ENCODE measurements at regions not wholly inside any gene's neighbourhood (a gene's known extent, or its start where the extent isn't known, plus 50 kb on each side); places are given as distances from the start of the nearest gene placed in this dataset.
"Not testable (repeated sequence)": the region's sequence is repeated elsewhere in the genome, so short reads cannot be mapped to it uniquely, and the experiment has no call there.

DNA sequence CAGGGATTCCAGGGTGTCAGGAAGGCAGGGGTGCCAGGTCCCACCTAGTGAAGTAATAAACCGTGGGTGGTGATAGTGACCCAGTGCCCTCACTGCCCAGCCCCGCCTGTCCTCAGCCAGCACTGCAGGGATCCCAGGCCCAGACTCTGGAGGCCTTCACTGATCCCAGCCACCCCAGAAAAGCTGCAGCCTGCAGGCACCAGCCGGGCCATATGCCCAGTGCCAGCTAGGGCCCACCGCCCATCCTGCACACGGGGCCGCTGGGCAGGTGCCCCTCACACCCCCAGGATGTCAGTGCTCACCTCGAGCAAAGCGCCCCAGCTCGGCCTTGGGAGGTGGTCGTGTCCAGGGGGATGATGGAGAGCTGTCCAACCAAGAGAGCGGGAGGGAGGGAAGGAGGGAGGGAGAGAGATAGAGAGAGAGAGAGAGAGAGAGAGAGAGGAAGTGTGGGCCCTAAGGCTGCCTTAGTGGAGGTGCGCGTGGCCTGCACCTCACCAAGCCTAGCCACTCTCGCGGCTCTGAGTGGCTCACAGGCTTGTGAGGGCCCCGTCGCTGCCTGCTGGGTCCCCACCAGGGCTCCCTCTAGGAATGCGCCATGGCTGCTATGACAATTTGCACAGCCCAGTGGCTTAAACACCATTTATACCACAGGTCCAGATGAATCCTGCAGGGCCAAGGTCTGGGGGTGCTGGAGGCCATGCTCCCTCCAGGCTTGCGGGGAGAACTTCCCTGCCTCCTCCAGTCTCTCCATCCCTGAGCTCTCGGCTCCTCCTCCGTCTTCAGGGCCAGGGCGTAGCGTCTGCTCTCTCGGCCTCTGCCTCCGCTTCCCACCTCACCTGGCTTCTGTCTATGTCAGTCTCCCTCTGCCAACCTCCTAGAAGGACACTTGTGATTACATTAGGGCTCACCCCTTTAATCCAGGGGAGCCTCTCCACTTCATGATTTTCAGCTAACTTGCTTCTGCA lies 401.0 kb downstream of the TMEM121 start:
- DNase-seq = no peak

DNA sequence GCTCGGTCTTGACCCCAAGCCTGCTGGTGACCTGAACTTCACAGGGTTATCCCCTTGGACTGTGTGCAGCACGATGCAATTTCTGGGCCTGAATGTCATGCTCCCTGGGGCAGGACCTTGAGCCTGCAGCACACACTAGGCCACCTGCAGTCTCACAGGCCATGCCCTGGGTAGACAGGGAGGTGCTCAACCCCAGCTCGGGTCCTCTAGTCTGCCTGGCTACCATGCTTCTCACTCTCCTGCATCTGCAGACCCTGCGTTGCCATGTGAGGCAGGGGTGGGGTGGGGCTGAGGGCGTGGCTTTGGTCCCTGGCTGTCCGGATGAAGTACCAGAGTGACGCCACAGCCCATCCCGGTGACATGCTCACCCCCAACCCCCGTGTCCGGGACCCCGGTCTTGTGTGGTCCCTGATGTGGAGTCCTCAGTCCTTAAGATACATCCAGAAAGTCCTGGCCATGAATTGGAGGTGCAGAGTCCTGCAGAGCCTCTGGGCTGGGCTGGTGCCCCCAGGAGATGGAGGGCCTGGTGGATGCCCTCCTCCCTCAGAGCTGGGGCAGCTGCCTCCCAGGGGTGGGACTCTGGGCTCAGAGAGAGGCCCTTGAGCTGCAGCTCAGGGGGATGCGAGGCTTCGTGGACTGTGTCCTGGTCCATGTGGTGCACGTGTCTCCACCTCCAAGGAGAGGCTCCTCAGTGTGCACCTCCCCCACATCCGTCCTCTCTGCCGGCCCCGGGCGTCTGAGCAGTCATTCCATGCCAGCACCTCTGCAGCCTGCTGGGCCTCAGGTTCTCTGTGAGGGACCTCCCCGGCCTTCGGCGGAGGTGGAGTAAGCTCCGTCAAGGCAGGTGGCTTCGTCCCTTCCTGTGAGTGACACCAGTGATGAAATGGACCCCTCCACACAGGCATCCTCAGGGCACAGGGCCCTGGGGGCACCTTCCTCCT lies 402.1 kb downstream of the TMEM121 start:
- DNase-seq = not testable (repeated sequence)

DNA sequence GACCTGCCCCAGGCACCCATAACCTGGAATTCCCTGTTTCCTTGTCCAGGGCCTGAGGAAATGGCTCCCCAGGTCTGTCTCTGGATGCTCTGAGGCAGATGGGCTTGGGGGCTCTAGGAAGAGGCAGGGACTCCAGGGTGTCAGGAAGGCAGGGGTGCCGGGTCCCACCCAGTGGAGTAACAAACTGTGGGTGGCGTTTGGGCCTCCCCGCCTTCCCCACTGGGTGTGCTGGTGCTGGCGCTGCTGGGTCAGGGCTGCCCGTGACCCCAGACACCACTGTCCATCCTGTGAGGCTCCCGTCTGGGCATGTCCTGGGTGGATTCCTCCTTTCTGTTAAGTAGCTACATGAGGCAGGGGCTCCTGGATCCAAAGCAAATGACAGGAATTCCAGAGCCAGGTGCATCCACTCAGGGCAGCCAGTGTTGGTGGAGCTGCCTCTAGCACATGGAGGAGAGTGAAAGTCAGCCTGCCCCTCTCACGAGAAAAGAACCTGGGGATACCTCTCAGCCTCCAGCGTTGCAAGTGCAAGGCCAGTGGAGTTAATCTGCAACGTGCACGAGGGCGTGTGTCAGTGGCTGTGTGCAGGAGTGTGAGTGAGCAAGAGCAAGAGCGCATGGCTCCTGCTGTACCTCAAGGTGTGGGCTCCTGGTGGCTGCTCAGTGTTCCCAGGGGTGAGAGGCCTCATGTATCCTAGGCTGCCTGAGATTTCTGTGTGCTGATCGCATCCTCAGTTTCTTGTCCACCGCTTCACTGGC lies 403.1 kb downstream of the TMEM121 start:
- DNase-seq = no peak

DNA sequence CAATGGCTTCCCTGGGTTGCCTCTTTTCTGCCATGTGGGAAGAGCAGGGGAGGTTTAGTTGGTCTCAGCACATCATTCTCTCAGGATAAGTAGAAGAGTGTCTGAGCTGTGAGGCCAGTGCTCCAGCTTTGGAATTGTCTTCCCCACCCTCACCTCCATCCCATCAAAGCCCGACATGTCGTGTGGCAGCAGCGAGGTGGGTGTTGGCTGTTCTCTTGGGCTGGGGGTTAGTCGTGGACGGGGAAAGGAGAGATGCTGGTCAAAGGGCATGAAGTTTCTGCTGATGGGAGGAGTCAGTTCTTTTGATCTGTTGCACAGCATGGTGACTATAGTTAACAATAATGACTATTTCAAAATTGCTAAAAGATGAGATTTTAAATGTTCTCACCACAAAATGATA lies 404.2 kb downstream of the TMEM121 start:
- no peak for DNase-seq

DNA sequence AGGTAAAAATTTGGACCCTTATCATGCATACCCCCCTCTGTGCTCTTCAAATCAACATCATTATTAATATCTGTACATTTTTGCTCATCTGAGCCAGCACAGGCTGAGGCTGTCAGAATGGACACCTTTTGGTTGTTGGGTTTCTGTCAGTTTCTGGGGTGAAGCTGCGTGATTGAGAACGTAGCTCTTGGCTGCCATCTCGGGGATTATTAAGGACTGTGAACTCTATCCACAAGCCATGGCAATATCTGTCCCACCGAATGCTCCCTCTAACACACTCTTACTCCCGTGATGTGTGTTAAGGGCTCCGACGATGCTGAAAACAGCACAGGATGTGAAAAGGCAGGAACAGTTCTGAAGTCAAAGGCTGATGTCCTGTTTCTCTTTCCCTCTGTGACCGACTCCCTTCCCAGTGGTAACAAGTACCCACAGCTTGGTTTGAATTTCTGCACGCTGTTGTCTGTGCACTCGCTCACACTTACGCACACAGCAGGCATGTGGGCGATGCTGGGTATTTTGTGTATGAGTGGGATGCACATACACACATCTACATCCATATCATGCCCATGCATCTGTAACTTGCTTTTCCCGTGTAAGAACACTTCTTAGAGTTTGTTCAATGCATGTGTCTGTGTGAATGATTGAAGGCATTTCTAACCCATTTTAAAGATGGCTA lies 405.6 kb downstream of the TMEM121 start:
- DNase-seq = no peak

DNA sequence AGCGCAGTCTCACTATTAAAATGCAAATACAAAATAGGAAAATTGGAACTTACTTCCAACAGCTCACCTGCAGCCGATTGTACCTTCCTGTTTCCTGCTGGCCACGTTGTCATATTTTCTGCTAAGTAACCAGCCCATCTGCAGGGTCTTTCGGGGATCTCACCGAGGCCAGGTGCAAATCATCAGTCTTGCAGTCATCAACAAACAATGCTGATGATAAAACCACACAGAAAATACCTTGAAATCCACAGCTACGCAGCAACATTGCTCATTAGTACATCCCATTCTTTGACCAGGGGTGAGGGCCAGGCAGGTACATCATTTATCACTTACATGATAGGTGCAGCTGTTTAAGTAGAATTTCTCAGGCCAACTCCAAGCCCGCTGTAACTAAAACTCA lies 406.9 kb downstream of the TMEM121 start:
- DNase-seq = no peak

DNA sequence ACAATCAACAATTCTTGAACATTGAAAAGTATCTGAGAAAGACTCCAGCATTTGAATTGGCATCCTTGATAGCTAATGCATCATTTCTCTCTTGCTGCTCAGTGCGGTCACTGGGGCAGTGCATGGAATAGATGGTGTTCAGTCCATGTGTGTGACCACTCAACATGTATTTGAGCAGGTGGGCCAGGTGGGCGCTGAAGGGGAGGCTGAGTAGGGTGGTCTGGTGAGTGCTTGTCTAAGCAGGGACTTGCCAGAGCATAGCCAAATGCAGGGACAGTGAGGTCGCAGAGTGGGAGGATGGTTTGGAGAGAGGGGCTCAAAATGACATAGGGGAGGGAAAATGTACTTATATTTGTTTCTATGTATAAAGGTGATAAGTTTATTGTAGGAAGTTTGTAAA lies 409.0 kb downstream of the TMEM121 start:
- DNase-seq = no peak

DNA sequence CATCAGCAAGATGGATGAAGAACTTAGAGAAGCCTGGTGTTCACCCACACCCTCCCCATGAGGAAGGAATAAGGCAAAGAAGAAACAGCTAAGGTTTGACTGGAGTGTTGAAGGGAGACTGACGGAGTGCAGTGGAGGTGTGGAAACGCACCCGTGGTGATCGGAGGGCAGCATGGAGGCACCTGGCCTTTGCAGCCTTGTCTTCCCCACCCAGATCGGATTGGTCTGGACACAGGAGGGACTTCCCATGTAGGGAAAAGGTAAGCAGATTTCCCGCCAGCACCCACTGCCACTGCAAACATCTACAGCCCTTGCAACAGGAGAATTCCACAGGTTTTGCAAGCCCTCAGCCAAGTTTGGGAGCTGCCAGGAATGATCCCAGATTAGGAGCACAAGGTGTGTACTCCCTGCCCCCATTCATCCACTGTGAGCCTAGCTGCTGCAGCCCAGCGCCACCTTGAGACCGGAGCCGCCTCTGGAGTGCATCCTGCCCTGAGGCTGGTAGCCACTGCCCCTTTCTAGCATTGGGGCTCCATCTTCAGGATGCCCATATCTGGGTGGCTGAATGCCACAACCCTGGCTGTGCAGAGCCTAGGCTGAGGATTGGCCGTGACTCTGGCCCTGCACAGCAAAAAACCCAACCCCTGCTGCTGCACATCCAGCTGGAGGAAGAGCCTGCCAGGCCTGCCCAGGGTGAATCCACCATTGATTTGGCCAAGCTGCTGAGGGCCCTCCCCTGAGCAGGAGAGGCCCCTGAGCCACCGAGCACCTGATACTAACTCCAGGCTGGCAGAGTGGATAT lies 411.1 kb downstream of the TMEM121 start:
- peak in 1 of 2 donors; percentile 4 for DNase-seq

DNA sequence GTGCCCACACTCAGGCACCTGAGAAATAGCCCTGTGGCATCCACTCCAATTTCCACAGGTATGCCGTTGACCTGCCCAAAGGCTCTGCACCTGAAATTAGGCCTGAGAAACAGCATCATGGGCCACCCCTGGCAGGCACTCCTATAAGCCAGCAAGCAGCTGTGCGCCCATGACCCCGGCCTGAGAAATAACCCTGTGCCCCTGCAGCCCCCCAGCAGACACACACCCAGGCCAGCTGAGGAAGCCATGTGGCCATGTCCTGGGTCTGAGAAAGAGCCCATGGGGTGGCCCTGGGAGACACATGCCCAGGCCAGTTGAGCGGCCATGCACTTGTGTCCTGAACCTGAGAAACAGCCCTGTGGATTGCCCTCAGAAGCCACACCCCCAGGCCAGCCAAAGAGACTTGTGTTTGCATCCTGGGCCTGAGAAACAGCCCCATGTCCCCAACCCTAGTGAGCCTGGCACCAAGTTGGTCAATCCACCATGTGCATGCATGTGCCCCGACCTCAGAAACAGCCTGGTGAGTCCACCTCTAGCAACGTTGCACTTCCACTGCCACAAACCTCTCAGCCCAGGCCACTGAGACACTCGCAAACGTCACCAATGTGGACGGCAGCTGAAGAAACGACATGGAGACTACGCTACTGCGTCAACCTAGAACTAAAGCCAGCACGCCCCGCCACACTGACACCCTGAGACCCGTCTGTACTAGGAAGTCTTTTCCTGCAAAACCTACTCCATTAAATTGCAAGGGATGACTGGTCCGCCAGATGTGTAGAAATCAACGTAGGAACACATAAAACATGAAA lies 411.9 kb downstream of the TMEM121 start:
- peak in 1 of 2 donors; percentile 9 for DNase-seq

DNA sequence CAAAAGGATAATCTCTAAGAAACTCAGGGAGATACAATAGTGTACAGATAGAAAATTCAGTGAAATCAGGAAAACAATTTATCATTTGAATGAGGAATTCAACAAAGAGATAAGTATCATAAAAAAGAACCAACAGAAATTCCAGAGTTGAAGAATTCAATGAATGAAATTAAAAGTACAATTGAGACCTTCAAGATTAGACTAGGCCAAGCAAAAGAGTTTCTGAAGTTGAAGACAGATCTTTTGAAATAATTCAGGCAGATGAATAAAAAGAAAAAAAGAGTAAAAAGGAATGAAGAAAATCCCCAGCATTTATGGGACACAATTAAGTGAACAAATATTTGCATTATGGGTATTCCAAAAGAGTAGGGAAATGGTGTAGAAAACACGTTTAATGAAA lies 412.6 kb downstream of the TMEM121 start:
- DNase-seq = no peak

DNA sequence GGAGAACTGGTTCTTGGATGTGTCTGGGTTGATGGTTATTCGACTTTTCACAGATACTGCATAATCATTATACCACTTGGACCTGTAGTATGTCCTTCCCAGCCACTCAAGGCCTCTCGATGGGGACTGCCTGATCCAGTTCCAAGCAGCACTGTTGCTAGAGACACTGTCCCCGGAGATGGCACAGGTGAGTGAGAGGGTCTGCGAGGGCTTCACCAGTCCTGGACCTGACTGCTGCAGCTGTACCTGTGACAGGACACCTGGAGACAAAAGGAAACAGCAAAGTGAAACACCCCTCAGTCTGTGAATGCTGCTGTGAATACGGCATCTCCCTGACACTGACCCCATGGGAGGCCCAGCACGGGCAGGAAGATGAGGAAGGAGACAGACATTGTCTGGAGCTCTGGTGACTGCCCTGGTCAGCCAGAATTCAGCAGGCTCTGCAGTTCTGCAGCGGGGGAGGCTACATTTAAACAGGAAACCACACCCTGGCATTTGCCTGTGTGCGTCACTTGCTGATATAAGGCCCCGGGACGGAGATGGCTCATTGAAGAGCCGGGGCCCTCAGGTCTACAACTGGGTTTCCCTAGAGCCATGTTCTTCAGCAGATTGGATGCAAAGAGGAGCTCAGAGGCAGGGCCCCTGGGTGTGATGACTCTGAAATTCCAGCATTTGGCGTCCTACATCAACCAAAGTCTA lies 413.6 kb downstream of the TMEM121 start:
- DNase-seq = peak in 1 of 2 donors; percentile 13

DNA sequence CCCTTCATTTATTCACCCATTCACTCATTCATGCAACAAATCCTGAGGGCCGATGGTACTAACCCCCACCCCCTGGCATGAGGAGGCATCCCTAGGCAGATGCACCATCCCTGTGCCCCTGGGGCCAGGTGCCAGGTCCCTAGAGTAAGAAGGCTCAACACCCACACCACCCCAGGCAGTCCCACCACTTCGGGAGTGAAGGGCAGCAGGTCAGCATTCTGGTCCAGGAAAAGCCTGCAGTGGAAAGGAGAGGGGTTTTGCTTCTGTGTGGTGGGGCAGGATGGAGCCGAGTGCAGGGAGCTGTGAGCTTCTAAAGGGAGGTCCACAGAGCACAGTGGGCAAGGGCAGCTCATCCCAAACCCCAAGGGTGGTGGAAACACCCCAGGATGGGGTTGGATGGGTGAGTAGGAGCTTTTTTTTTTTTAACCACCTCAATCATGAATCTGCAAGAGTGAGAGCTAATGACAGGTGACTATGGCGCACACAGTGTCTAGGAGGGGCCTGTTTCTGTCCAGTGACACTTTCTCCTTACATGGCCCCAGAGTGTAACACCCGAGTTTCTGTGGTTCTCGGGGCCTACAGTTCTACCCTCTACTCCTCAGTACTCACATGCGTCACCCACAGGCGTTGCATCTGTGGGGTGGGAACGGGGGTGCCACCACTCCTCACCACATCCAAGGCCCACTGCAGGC lies 414.3 kb downstream of the TMEM121 start:
- peak in 1 of 2 donors; percentile 13 for DNase-seq

DNA sequence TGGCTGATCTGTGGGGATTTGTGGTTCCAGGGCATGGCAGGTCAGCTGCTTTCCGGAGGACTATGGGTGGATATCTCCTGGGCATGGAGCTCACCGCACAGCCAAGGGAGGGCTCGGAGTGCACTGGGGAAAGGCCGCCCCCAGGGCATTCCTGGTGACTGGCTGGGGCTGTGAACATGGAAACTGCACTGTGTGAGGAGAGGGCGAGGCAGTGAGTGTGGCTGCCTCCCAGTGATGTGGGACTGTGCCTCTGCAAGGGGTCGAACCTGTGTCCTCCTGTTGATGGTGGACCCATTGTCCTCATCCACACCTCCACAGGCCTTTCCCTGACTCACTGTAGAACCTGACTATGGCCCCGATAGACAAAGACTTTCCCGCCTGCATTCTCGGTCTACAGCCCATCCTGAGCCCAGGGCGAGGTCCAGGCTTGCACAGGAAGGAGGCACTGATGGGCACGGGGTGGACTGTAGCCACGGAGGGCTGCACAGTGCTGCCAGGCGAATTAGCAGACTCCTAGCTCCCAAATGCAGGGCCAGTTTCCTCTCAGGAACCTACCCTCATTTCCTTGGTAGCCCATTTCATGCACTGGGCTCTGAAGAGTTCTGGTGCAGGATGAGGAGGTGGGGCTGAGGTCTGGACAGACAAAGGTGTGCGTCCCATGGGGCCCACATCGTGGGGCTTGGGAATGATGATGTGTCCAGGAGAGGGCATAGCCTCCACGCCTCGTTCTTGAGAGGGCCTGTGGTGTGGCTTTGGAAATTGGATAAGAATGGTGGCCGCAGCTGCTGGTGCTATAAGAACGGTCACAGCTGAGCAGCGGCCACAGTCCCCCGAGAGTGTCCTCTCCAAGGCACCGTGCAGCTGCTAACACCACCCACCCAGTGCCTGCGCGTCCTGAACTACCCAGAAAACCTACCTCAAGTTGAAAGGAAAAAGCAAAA lies 415.1 kb downstream of the TMEM121 start:
- DNase-seq = peak in 1 of 2 donors; percentile 9

DNA sequence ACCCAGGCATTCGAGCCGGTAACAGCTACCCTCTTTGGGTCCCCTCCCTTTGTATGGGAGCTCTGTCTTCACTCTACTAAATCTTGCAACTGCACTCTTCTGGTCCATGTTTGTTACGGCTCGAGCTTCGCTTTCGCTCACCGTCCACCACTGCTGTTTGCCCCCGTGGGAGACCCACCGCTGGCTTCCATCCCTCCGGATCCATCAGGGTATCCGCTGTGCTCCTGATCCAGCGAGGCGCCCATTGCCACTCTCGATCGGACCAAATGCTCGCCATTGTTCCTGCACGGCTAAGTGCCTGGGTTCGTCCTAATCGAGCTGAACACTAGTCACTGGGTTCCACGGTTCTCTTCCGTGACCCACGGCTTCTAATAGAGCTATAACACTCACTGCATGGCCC lies 416.3 kb downstream of the TMEM121 start:
- DNase-seq = not testable (repeated sequence)

DNA sequence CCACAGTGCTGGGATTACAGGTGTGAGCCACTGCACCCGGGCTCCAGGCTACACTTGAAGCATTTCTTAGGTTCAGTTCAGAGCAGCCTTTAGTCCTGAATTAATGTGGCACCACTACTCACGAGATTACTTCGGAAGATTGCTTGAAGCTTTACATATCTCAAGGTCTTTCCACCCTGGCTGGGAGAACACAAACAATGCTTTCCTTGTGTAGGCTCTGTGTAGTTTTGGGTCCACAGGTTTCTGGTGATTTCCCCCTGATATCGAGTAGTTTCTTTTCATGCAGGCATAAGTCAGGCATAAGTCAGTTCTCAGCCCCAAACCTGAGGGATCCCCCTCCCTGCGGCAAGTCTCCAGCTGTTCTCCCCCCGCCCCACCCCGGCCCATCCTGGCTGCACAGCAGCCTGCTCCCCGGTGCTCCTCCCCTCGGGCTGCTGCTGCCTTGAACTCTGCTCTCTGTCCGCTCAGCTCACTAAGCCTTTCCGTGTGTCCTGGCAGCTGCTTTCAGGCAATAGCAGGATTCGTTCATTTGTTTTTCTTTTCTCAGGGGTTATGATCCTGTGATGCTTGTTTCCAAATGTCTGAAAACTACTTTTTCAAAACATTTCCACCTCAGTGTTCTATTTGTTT lies 417.7 kb downstream of the TMEM121 start:
- no peak for DNase-seq

DNA sequence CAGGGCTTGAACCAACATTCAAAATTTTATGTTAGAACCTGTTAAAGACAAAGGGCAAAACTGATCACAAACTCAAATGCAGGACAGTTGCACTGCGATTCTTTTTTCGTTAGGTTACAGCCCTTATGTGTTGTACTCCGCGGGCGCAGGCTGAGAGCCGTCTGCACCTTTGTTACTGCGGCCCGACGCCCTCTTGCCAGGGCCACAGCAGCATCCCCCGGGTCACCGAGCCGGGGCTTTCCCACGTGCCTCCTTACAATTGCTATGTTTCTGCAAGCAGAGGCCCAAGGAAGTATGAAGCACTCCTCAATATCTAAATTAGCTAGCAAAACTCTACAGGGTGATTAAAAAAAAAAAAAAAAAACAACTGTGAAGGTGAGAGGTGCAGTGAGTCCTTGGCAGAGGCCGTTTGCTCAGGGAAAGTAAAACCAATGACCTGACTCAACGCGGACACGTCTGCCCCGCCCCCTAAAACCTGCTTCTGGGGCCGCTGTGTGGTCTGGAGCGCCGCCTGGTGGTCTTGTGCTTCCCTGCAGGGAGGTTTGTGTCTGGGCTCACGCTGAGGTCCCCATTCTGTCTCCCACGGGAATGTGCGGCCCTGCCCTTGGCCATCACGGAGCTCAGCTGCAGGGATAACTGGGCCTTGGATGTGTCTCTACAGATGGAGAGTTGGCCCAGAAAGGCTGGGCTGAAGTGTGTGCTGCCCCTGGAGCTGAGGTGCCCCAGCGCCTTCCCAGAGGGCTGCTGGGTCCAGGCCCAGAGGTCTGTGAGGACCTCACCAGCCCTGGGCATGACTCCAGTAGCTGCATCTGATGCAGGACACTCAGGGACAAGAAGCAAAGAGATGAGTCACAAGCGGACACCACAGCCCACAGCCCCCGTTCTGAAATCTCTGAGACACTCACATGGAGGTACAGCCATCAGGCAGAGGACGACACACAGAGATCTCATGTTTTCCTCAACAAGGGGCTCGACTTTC lies 418.5 kb downstream of the TMEM121 start:
- peak; percentile 87 to 89 for DNase-seq

All from stimulated activated CD4-positive, alpha-beta T cell treated with anti-CD3 and anti-CD28 coated beads, Interleukin-2, amount 100 ng/mL, for 24 hours (primary cell).